GM11168 (cell line): ENCODE measurements at regions not wholly inside any gene's neighbourhood (a gene's known extent, or its start where the extent isn't known, plus 50 kb on each side); places are given as distances from the start of the nearest gene placed in this dataset.

ENCODE experiments used
- in situ Hi-C: fragments of 300-500 bp; cut with MboI; formaldehyde crosslinking; loops from one replicate; pipeline ENCODE4 v1.12.0; 2022; ENCODE audit warnings: low sequenced_read_pairs; ENCODE audit not compliant: unreplicated experiment

DNA sequence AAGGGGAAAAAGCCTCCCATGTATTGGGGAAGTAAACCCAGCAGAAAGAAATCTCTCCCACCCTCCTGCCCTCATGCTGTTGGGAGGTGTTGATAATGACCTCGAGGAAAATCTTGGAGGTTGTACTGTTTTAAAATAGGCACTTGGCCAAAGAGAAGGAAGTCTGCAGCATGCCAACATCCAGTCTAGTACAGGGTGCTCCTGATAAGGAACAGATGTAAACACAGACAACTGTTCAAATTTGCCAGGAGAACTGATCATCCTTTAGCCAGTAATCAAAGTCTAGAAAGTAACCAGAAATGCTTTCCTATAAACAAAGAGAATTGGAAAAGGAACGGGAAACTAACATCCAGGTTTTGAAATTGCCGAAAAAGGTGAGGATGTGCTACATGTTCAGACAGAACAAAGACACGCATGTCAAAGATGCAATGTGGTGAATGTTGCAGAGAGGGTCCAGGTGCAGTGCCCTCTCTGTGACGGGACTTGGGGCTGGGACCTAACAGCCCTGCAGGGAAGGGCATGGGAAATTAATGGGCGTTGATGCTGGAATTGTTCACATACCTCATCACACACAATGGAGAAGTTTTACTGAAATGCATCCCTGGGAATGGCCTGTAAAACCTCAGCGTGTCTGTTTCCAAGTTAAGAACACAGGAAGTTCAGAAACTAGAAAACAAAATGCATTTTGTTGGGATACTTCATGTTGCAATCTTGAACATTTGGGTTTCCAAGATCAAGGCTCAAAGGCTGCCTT is 125.7 kb upstream of the RND3 start:
- in situ Hi-C loops: loop anchor here (25.0 kb wide), 1 partner anchor 501 kb away; no protein-coding TSS in a partner anchor

DNA sequence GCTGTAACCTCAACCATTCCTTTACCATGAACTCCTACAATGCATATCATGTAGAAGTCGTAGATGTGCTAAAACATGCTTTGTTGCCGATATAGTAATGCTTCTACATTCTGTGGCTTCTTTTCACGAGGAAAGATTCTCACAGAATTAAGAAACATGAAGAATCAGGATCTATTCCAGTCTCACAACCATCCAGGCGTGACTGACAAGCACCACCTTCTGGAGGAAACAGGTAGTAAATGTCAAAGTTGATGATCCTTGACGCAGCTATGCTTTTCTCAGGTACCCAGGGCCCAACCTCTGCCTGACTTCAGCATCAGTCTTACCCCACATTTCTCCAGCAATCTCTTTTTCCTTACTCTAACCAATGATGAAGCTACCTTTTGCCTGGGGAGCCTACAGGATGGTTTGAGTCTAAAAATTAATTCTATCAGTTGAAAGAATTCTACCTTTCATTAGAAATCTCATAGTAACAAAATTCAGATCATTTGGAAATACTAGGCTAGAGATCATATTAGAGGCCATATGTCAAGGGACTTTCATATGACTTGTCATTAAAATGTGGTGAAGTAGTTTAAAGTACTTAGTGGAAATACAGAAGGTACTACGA is 123.3 kb upstream of the RND3 start:
- in situ Hi-C loops: loop anchor here (25.0 kb wide), 1 partner anchor 498 kb away; no protein-coding TSS in a partner anchor

DNA sequence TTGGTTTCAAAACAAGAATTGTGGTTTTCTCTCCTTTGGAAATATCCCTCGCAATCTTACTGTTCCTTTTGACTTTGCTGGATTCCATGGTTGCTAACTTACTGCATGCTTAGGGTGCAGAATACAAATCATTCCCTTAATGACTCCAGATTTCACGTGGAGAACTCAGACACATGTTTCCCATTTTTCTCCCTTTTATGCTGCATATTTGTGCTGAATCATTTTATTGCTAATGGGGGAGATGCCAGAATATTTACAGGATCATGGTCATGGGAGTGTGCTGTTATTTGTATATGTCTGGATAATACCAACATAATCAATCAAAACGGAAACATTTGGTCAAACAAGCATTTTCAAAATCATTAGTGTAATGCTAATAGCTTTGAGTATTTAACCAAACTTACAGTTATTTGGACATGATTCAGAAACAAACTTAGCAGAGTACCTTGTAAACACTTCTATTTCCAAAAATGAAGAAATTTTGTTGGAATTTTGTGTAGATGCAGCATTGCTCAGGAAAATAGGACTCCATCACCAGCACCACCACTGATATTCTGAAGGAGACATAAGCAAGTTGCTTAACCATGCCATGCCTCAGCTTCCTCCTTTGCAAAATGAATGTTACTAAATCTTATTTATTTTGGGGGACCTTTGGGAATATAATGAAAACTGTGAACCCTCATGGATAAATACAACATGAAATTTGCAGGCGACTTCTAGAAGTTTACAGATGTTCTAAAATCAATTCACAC is 122.5 kb upstream of the RND3 start:
- in situ Hi-C loops: loop anchor here (25.0 kb wide), 1 partner anchor 498 kb away; no protein-coding TSS in a partner anchor

DNA sequence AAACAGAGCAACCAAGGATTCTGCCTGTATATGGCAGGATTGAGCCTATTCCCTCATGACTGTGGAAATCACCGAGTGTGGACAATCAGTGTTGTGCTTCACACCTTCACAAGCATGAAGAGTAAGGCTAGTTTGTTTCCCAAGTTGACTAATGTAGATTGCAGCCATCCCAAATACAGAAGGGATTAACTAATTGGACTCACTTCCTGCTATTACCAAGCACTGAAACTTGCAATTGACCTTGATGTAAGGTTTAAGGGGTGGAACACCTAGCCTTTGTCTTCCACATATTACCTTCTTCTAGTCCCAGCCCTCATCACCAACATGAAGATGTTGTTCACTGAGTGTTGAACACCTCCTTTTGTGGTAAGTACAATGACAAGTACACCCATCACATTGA is 120.9 kb upstream of the RND3 start:
- in situ Hi-C loops: loop anchor here (25.0 kb wide), 1 partner anchor 496 kb away; no protein-coding TSS in a partner anchor

DNA sequence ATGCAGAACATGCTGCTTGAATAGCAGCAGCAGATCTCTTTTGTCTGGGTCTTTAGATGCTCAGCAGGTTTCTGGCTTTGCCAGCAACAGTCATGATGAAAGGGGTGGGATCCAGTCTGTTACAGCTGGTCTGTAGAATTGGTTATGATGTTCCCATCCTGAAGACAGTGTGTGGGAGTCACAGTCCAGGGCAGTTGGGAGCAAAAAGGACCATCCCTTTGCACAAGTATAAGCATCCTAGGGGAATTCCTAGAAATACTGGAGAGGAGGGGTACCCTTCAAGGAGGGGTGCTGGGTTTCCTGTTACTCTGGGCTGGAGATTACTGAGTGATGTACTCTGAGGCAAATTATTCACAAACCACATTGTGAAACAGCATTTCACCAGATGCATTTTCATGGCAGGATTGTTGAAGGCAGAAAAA is 119.9 kb upstream of the RND3 start:
- in situ Hi-C loops: loop anchor here (25.0 kb wide), 1 partner anchor 495 kb away; no protein-coding TSS in a partner anchor

DNA sequence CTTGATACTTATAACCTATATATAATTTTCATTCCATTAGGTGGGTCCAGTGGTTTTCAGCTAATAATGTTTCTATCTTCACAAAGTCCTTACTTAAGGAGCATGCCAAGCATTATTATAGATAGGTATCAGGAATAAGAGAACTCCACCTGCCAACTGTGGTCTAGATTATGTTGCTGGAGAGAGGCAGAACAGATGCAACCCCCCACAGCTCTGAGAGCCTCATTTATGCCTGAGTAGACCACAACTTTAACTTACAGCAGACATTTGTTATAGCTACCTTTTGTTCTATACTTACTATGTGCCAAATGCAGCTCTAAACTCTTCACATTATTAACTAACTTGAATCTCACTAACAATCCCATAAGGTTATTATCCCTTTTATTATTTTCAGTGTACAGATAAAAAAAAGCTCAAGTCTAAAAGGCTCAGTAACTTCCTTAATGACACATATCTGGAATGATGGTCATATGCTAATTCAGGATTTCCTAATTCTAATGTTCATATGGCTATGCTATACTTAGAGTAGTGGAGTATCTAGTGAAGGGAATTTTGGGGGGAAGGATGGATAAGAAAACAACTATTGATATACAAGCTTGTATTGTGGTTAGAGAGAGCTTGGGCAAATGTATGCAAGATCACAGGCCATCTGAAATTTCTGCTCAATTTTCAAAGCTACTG is 119.1 kb upstream of the RND3 start:
- in situ Hi-C loops: loop anchor here (25.0 kb wide), 1 partner anchor 494 kb away; no protein-coding TSS in a partner anchor

DNA sequence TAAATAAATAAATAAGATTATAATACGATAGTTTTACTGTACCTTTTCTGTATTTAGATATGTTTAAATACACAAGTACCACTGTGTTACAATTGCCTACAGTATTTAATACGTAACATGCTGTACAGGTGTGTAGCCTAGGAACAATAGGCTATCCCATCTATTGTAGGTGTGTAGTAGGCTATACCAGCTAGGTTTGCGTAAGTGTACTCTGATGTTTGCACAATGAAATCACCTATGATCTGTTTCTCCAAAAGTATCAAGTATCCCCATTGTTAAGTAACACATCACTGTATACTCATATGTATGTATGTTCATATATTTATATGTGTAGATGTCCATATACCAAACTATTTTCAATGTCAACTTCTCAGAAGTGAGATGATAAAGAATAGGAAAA is 118.2 kb upstream of the RND3 start:
- in situ Hi-C loops: loop anchor here (25.0 kb wide), 1 partner anchor 493 kb away; no protein-coding TSS in a partner anchor

DNA sequence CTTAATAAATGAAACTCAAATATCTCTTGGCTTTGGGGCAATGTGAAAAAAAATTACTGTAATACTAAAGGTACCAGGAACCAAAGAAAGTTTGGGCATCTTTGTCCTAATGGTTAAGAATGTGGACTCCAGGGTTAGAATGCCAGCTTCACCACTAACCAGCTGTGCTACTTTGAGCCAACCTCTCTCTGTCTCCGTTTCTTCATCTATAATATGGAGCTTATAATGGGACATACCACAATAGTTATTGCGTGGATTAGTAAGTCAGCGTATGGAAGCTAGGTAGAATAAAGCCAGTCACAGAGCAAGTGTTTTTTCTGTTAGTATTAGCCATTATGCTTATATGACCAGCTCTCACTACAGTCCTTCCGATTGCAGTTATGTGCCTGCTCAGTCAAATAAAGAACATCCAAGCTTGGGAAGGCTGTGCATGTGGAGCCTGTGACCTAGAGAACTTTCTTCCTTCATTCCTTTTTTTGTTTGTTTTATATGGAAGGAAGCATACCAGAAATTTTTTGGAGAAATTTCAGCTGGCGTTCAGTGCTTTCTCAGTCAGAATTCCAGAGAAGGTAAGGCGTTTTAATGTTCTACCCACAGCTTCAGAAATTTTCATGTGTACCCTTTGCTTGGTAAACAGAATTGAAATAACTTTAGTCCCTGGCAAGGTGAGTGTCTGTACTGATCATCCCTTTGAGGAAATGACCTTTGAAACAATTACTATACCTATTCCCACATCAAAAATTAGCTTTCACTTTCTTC is 114.0 kb upstream of the RND3 start:
- in situ Hi-C loops: loop anchor here (25.0 kb wide), 1 partner anchor 489 kb away; no protein-coding TSS in a partner anchor

DNA sequence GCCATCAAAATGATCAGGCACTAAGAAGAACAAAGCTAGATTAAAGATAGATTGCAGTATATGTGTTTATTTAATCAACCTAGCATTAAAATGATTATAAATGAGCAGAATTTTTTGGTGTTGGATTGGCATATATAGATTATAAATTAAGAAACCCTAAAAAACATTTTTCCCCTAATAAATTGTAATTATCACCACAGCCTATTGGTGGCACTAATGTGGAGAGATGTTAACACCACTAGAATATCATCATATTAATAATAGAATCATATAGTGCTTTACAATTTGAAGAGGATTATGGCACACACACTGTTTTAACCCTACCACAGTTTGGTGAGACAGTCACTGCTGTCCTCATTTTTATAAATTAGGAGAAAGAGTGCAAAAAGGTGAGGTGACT is 112.4 kb upstream of the RND3 start:
- in situ Hi-C loops: loop anchor here (25.0 kb wide), 1 partner anchor 488 kb away; no protein-coding TSS in a partner anchor

DNA sequence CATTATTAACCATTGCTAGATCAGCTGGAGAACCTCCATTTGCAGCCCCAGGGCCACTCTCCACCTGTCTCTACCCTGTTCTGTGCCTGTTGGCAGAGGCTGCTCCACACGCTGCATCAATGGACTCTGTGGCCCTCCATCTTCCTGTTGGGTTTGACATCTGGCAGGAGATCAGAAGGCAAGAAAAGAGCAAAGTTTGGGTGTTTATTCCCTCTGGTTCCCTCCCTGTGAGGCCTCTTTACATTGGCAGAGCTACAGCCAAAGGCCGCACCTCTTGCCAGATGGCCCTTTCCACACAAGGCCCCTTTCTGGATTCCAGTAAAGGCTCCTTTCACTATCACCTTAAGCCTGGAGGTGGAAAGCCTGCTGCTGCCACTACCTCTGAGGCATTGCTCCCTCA is 110.9 kb upstream of the RND3 start:
- in situ Hi-C loops: no loop called here

DNA sequence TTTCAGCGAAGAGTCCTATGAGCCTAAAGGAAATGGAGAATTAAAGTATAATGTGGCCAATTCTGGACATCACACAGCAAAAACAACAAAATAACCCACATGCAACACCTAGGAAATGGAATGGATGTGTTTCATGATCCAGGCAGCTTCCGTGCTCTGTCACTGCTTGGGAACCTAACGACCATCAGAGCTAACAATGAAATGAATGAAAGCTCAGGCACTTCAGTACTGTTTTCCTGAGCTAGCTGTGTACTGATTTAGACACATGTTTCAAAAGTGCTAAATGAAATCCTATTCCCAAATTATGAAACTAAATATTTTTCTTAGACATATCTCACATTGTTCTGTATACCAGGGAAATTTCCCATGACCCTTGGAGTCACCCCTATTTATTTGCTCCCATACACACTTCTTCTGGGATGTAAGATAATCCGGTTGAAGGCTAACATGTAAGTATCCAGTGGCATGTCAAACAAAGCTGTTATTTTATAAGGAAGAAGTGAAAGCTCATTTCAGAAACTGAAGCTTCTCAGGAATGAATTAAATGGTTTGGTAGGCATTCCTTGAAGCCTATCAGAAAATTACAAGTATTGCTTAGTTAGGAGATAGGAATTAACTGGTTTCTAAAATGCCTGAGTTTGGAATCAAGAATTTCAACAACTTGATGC is 108.5 kb upstream of the RND3 start:
- in situ Hi-C loops: no loop called here

DNA sequence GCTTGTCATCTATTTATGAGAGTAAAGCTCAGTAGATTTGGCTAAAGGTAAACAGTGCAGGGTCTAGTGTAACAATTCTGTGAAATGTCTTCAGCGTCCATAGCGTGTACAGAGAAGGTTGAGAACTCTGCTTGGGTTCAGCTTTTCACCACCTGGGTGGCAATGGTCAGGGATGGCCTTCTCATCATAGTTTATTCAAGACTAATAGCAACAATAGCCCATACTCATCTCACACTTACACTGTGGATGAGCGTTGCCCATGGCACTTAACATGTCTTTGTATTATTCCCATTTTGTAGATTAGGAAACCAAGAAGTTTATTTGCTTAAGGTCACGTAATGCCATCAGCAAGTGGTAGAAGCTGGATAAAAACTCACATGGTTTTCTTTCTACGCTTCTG is 106.8 kb upstream of the RND3 start:
- in situ Hi-C loops: no loop called here

DNA sequence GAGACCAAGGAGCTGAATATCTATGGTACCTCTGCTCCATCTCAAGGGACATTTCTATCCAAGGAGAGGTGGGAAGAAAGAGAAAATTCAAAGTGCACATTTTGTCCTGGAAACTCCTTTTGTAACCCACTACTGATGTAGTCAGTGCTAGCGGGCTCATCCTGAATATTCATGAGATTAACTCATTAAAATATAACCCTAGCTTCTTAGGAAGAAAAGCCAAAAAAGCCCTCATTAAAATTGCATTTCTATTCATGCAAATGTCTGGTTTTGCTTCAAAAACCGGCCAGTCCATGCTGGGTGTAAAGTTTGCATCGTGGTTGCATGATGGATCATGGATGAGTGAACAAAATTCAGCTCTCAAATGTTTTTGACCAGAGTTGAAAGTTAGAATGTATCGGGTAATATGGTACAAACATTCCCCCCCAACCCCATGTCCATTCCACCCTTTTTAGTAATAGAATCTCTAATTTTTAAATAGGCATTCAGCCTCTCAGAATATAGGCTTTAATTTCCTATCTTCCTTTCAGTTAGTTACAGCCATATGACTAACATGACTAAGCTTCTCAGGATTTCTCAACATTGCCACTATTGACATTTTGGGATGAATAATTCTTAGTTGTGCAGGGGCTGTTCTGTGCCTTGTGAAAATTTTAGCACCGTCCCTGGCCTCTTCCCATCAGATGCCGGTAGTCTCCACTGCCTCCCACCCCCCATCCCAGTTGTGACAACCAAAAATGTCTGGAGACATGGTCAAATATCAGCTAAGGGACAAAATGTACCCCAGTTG is 104.2 kb upstream of the RND3 start:
- in situ Hi-C loops: no loop called here

DNA sequence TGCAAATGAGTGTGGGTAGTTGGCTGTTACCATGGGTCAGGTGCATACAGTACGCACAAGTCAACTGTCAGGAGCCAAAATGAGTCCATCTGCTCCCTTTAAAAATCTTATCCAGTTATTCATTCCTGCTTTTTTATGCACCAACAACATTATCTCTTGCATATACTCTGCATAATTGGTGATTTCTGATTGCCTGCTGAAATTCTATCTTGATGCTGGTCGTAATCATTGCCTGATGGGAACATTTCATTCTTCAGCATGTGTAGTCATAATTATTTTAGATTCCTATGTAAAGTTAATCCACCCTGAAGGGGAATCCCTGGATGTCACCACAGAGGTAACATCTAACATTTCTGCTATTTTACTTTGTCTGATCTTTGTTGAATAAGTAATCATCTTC is 102.2 kb upstream of the RND3 start:
- in situ Hi-C loops: no loop called here

DNA sequence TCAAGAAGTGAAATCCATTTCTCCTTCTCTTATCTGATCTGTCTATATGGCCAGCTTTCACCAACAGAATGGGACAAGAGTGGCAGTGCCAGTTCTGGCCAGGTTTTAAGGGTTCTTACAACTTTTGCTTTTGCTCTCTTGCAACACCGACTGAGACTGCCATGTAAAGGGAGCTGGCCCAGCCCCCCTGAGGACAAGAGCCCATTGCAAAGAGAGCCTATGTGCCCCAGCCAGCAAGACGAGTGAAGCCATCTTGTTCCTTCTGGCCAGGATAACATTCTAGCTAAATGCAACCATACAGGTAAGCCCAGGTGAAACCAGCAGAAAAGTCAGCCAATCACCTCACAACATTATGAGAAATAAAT is 101.0 kb upstream of the RND3 start:
- in situ Hi-C loops: no loop called here

DNA sequence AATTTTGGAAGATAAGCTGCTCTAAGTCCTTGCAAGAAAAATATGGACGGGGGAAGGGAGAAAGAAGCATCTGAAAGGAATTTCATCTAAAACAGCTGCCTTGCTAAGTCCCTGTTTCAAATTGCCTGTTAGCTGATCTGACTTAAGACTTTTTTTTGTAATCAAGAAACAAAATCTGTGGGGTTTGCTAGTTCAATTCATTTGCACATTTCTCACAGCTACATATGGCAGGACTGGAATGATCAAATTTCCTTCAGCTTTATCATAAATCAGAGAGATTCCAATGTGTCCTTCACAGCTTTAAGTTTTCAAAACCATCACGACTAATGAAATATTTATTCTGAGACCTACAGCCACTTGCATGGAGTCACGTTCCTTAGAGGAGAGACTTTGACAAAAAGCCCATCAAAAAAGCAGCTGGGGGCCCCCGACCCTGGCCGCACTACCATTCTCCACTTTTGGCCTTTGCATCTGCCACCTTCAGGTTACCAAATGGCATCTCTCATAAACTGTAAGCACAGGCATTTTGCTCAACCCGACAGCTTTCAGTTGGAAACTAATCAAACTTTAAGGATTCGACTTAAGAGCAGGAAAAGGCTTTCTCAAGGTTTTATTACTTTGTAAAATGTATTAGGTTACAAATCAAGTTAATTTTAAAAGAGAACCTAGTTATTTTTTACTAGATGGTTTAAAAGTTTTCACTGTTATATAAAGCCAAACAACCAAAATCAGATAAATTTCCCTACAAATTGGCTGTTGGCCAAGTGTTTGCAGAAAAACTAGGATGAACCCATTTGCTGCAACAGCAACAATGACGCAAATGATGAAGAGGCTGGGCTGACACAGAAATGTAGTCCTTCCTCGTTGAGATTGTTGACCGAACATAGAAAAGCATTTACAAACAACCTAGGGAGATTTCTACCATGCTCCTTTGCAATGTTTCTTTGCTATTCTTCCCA is 100.4 kb upstream of the RND3 start:
- in situ Hi-C loops: no loop called here

DNA sequence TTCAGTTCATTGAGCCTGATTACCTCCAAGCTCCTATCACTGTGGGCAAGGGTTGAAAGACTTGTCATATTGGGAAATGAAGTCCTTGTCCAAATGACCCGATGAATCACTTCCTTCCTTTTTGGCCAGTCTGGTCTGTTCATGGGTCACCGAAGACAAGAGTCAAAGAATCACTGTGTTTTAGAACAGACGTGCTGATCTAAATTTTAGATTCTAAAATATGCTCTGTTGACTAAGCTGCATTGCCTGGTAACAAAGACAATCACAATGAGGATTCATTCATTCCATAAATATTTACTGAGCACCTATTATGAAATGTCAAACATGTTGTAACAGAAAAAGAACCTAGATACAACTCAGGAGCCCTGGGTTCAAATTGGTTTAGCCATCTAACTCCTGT is 99.4 kb upstream of the RND3 start:
- in situ Hi-C loops: no loop called here
